NCI-H2029 treated with DMSO at 0.1 percent for 48 hours (cell line): ENCODE measurements at regions not wholly inside any gene's neighbourhood (a gene's known extent, or its start where the extent isn't known, plus 50 kb on each side); places are given as distances from the start of the nearest gene placed in this dataset.
A peak's percentile ranks its signal among the peaks of the same experiment; 100 is the strongest.

Source experiments
- DNase-seq: peaks from one replicate; lab custom pipeline; 2025; lab: John Stamatoyannopoulos, UW

- no peak for DNase-seq
Measured at GRCh38 chr20:7080472-7080871, 313.0 kb downstream of the BMP2 start.

DNA sequence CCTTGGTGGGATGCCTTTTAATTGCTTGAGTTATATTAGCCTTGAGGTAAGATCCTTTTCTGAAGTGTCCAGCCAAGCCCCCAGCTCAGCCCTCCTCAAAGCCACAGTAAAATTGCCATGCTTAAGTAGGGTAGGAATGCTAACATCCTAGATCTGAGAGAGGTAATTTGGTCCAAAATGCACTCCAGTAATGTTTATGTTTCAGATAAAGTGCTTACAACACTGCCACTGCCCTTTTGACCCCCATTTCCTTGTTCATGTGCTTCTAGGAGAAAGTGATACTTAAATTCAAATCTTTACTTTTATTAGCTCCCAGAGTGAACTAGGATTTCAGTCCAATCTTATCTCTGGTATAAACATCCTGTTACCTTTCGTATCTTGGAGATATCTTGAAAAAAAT, 318.0 kb downstream of the BMP2 start:
- DNase-seq = no peak

DNA sequence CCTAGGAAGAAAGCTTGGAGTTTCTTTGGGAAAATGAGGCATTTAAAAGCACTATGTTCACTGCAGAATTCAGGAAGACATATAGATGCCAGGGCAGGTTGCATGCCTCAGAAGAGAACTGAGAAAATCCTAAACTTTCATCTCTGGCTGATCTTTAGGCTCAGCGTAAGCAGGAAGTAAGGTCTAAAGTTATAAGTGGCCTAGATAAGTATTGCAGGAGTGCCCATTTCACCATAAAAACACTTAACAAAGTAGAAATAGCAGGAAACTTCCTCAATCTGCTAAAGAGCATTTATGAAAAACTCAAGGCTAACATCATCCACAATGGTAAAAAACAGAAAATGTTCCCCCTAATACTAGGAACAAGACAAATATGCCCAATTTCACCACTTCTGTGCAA, 320.3 kb downstream of the BMP2 start:
- no peak for DNase-seq

- no peak for DNase-seq
Measured at GRCh38 chr20:7090001-7090400, 322.5 kb downstream of the BMP2 start.

DNA sequence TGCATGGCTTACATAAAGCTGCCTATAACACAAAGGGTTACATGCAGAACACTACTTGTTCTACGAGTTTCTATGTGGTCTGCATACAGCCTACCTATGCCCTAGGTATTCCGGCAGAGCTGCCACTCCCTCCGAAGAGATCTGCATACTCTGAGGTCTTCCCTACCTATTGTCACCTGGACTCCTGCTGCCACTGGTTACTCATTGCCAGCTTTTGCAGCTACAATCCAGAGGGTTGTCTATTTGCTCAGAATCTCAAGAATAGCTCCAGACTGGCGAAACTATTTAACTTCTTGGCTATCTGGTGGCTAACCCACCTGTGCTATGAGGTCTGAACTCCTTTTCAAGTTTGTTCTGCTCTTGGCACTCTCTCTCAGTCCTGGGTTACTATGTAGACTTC, 323.3 kb downstream of the BMP2 start:
- no peak for DNase-seq

DNA sequence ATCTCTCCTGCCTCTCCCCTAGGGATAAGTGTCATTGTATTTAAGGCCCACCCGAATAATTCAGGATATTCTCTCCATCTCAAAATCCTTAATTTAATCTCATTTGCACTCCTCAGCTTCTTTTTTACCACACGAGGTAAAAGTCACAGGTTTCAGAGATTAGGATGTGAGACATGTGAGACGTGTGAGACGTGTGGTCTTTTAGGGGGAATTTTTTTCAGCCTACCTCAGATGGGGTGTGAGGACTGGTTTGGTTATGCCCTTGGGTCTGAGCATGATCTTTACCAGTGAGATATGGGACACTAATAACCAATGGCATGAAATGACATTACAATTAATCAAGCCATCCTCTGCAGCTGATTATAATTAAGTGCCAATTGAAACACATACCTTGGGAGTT, 324.2 kb downstream of the BMP2 start:
- DNase-seq = no peak

DNA sequence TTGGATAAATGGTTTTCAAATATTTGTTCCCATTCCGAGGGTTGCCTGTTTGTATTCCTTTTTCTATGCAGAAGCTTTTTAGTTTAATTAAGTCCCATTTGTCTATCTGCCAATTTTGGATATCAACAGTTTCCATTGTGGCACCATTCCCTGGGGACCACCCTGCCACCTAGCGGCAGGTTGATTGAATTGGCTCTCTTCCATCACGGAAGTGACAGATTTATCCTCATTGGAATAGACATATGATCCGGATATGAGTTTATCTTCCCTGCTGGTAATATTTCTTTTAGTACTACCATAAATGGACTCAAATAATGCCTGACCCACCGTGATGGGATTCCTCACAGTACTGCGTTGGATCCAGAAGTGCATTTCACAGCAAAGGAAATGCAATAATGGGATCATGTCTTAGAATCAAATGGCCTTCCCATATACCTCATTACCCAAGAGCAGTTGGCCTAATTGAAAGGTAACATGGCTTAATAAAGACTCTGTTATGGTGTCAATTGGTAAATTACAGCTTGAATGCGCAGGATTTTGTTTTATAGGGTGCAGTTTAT, 327.0 kb downstream of the BMP2 start:
- peak; percentile 70 for DNase-seq

DNA sequence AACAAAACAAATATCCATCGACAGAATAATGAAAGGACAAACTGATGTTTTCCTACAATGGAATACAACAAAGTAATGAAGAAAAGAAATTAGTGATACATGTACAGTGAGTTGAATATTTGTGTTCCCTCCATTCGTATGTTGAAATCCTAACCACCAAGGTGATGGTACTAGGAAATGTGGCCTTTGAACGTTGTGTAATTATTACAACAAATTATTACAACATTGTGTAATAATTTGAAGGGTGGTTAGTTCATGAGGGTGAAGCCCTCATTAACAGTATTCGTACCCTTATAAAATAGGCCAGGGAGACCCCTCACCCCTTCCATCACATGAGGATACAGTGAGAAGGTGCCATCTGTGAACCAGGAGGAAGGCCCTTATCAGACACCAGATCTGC, 339.4 kb downstream of the BMP2 start:
- DNase-seq = no peak

DNA sequence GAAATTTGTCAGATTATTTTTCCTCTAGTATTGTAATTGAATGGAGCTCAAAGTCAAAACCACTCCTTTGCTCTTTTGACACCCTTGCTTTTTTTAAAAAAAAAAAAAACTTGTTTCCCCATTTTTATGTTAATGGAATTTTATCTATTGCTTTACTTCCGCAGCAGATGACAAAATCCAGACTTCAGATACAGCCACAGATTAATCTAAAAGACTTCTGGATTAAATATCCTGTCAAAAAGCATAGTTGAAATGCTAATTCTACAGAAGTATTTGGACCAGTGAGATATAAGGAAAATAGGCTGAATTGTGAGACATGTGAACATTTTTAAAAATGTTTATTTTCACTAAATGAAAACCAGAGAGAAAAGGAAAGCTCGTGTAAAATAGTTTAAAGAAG, 341.4 kb downstream of the BMP2 start:
- no peak for DNase-seq

- peak; percentile 28 for DNase-seq
Measured at GRCh38 chr20:7113577-7114466, 346.3 kb downstream of the BMP2 start.

DNA sequence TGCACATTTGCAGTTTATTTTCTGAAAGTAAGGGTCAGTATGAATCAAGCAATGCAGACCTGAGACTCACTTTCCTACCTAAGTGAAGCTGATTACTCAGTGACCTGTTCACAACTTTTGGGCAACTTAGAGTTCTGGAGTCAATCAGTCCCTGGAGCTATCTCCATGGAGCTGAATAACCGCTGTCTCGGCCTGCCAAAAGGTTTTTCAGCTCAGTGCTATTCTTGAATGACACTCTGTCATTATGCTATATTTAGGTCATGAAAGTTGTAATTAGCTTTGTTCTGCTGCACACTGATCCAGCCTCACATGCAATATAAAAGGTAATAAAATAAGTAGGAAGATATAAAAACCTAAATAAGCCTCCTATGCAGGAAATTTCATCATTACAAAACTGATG, 356.0 kb downstream of the BMP2 start:
- DNase-seq = no peak

DNA sequence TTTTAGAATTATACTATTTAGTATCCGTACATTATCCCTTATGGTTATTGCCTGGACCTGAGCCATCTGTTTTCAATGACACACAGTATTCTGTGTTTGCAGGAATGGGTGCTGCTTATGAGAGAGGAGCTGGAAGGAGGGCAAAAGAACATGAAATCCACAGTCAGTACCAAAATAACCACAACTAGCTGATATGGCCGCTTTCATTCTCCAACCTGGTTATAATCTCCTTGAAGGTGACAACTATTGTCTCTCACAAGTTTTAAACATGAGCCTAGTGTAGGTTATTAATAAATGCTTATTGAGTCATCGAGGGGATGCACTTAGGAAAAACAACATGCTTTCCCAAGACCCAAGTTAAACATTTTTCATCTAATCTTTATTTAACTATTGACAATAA, 356.6 kb downstream of the BMP2 start:
- no peak for DNase-seq

DNA sequence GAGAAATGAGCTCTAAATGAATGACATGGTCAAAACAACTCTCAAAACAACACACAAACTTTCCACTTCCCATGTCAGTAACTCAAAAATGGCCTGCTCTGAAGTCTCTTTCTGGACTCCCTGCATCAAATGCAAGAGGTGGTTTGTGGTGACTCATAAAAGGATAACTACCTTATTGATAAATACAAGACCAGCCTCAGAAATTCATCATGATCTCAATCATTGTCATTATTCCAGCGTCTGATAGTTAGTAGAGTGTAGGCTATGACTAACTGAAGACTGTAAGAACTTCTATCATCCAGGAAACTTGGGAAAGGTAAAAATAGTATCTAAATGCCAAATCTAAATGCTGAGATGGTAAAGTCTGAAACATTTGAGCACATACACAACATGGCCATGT, 369.4 kb downstream of the BMP2 start:
- no peak for DNase-seq

GRCh38 chr20:7137395-7138151, 370.1 kb downstream of the BMP2 start:
- no peak for DNase-seq

GRCh38 chr20:7144464-7144863, 377.0 kb downstream of the BMP2 start:
- no peak for DNase-seq

GRCh38 chr20:7146552-7147219, 379.2 kb downstream of the BMP2 start:
- no peak for DNase-seq

DNA sequence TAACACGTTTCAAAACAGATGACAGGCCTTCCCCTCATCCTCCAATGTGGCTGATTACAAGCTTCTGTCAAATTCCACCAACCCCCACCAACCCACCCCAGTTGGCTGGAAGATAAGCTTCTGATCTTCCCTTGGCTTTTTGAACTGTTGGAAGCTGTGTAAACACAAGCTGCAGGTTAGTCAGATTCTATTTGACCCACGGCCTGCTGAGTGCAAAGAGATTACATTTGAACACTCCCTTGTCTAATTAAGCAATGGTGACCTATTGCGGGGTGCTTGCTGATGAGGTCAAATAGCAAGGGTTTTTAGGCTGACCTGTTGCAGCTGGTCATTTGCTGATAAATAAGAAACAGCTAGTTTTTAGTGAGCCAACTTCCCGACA, 379.7 kb downstream of the BMP2 start:
- no peak for DNase-seq

DNA sequence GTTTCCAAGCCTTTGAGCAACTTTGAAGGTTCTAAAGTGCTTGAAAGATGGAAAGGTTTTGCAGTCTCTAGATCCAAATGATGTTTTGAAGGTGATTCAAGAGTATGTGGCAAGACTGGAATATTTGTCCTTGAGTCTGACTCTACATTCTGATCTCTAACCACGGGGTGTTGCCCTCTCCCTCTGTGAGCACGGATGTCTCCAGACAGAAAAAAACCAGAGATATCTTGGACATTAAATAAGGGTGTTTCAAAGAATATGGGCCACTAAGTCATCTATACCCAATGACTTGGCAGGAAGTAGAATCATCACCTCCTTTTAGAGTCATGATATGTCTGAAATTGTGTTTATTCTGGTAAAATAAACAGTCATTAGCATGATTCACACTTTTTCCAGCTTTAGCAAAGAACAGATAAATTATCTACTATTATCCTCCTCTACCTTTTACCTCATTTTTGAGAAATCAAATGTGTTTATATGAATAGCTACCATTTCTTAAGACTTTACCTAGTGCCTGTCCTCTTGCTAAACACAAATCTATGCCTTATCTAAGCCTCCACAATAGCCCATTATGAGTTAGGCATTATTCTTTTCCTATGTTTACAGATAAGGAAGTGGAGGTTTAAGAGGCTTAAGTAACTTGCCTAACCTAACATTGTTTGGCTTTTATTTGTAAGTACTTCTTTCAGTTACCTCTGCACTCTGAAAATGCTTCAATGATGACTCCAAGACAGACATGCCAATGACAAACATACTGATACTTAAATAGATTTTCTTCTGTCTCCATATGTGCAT, 384.4 kb downstream of the BMP2 start:
- DNase-seq = no peak

DNA sequence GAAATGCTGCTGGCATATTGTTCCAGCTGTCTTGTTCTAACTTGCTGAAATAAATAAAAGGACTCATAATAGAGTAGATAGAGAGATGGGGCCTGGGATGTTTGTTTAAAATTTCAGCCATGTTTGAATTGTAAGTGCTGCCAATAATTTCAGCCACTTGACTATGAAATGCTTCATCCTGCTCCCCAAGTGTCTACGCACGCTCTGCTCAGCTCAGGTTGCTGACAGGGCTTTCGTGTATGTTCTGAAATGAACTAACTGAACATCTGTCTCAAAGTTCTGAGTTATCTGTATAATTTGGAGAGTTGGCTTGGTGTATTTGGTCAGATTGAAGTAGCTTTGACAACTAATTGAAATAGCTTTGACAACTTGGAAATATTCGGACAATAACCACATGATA, 387.8 kb downstream of the BMP2 start:
- DNase-seq = peak; percentile 71

DNA sequence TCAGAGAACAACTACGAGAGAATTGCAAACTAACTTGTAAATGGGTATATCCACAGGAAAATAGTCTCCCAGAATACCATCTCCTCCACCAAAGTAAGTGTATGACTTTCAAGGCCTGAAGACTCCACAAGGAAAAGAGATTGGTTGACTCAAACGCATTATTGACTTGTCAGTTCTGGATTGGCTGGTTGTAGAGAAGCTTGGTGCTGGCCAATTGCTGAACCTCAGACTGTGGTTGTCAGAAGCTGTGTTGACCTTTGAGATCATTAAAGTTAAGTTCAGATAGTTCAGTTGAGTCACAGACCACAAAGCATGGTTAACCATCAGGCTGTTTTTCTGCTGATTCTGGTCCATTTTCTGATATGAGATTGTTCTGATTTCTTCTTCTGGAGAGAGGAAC, 388.3 kb downstream of the BMP2 start:
- no peak for DNase-seq

DNA sequence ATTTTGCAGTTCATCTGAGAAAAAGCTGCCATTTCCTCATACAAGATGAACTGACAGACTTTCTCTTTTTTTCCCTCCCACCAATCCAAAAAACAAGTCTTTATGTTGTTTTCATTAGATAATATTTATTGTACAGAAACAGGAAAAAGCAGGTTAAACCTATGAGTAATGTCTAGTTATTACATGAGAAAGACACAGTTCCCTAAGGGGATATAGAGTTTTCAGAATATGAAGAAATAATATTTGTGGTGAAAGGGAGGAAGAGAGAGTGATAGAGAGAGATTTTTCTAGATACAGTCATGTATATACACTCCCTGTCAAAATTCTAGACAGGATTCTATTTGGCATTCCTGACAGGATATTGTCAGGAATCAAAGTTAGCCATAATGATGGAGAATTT, 392.4 kb downstream of the BMP2 start:
- DNase-seq = no peak

- peak; percentile 9 for DNase-seq
Measured at GRCh38 chr20:7161690-7162089, 394.2 kb downstream of the BMP2 start.
